Sigmoid colon (tissue), 4 donors: ENCODE measurements at regions not wholly inside any gene's neighbourhood (a gene's known extent, or its start where the extent isn't known, plus 50 kb on each side); places are given as distances from the start of the nearest gene placed in this dataset.

Experiments used
- EP300 ChIP-seq, 4 donors: sonication (generic); formaldehyde crosslinking; IDR thresholded peaks; one replicate each; pipeline ENCODE4 v1.6.1; 2017; ENCODE audit warnings: antibody characterized with exemption in 4 of 4
- POLR2A ChIP-seq, 2 donors: fragments of 450-650 bp; IDR thresholded peaks; one replicate each; pipeline ENCODE4 v1.6.1; 2016; ENCODE audit warnings: antibody characterized with exemption in 2 of 2, mild to moderate bottlenecking in 2 of 2, moderate library complexity in 2 of 2
- POLR2AphosphoS5 ChIP-seq, 4 donors: sonication (generic); formaldehyde crosslinking; IDR thresholded peaks; one replicate each; pipeline ENCODE4 v1.6.1; 2017; ENCODE audit warnings: antibody characterized with exemption in 4 of 4
- TF ChIP-seq, protein P1 (sequence below), 4 experiments: fragments of 450-650 bp in 3 of 4; fragments of 200-600 bp in 1 of 4; IDR thresholded peaks; one replicate each; pipeline ENCODE4 v1.5.1; 2016 to 2019; ENCODE audit warnings: antibody characterized with exemption in 4 of 4, mild to moderate bottlenecking in 3 of 4, moderate library complexity in 2 of 4

DNA sequence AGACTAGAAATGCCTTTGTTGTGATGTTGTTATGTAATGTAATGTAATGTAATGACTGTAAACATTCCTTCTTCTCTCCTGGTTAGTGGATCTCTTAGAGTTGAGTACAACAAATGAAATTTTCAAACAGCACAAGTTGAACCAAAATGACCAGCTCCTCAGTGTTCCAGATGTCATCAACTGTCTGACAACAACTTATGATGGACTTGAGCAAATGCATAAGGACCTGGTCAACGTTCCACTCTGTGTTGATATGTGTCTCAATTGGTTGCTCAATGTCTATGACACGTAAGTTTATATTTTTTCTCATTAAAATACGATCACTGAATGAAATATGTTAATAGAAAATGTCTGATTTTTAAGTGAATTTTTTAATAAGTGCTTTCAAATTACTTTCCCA lies 496.7 kb downstream of the UTRN start:
- TF ChIP-seq, protein P1, sequence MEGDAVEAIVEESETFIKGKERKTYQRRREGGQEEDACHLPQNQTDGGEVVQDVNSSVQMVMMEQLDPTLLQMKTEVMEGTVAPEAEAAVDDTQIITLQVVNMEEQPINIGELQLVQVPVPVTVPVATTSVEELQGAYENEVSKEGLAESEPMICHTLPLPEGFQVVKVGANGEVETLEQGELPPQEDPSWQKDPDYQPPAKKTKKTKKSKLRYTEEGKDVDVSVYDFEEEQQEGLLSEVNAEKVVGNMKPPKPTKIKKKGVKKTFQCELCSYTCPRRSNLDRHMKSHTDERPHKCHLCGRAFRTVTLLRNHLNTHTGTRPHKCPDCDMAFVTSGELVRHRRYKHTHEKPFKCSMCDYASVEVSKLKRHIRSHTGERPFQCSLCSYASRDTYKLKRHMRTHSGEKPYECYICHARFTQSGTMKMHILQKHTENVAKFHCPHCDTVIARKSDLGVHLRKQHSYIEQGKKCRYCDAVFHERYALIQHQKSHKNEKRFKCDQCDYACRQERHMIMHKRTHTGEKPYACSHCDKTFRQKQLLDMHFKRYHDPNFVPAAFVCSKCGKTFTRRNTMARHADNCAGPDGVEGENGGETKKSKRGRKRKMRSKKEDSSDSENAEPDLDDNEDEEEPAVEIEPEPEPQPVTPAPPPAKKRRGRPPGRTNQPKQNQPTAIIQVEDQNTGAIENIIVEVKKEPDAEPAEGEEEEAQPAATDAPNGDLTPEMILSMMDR (IDR thresholded peaks at IDR 0.05) = no peak
- TF ChIP-seq POLR2A (IDR thresholded peaks at IDR 0.05) (no peak), POLR2AphosphoS5 (IDR thresholded peaks at IDR 0.05) (no peak), EP300 (IDR thresholded peaks at IDR 0.05) (no peak)
